ENCODE measurements at regions not wholly inside any gene's neighbourhood (a gene's known extent, or its start where the extent isn't known, plus 50 kb on each side); places are given as distances from the start of the nearest gene placed in this dataset.

GRCh38 chr21:28794371-28794851 lies 198.3 kb downstream of the LTN1 start:
- Histone ChIP-seq H3K9me3 (no peaks in the 10 kb centered on the region), H3K4me1 (peaks cover 0 to 17% (median 4%) of the 10 kb centered on the region in 9 donors), H3K27ac (no peak overlapping the region), H3K4me3 (no peak overlapping the region), H3K36me3 (no peaks in the 10 kb centered on the region), H3K27me3 (no peaks in the 10 kb centered on the region)
- 32 to 40% methylated on average over 2 of the region's 2 CpGs for WGBS, 2 donors
- no peak for DNase-seq
- intact Hi-C loops (cut with DNase I): loop anchor here in 4 of 10 donors (5.0 to 10.0 kb wide), 5 partner anchors 47 to 1947 kb away; partner anchors contain the start of gene ADAMTS1 (in 1 of the 4)
- TF ChIP-seq CTCF (IDR thresholded peaks at IDR 0.05): no peak
- no peak for ATAC-seq

- Histone ChIP-seq H3K4me3 (no peak overlapping the region), H3K4me1 (peaks cover 0 to 19% (median 4%) of the 10 kb centered on the region in 9 donors), H3K36me3 (no peaks in the 10 kb centered on the region), H3K27ac (no peak overlapping the region), H3K9me3 (no peaks in the 10 kb centered on the region), H3K27me3 (no peaks in the 10 kb centered on the region)
- TF ChIP-seq CTCF (IDR thresholded peaks at IDR 0.05): peak; percentile 11 to 69 (median 61)
- ATAC-seq (peak in 5 of 8 donors; percentile 58 to 72 (median 64)), DNase-seq (peak in 1 of 2 donors; percentile 28)
- WGBS, 2 donors: 26 to 61% methylated on average over 2 of the region's 2 CpGs
- intact Hi-C loops (cut with DNase I): loop anchor here in 4 of 10 donors (5.0 to 10.0 kb wide), 5 partner anchors 46 to 1946 kb away; partner anchors contain the start of gene ADAMTS1 (in 1 of the 4)
Measured at GRCh38 chr21:28793043-28793442, 199.6 kb downstream of the LTN1 start.

GRCh38 chr21:28791595-28792282 lies 200.9 kb downstream of the LTN1 start:
- TF ChIP-seq CTCF (IDR thresholded peaks at IDR 0.05): no peak

GRCh38 chr21:28790335-28790734 lies 202.3 kb downstream of the LTN1 start:
- WGBS, 2 donors: 63 to 69% methylated on average over 3 of the region's 3 CpGs
- Histone ChIP-seq H3K4me1 (peaks cover 0 to 19% (median 4%) of the 10 kb centered on the region in 9 donors), H3K27me3 (no peaks in the 10 kb centered on the region), H3K4me3 (no peak overlapping the region), H3K9me3 (peaks cover 0 to 8% (median 0%) of the 10 kb centered on the region in 11 donors), H3K27ac (peak overlapping the region in 1 of 10 donors; percentile 31), H3K36me3 (no peaks in the 10 kb centered on the region)
- no peak for TF ChIP-seq CTCF (IDR thresholded peaks at IDR 0.05)
- peak in 1 of 8 donors; percentile 49 for ATAC-seq
- intact Hi-C loops (cut with DNase I): loop anchor here in 4 of 10 donors (5.0 to 10.0 kb wide), 5 partner anchors 43 to 1943 kb away; partner anchors contain the start of gene ADAMTS1 (in 1 of the 4)
- no peak for DNase-seq

More at GRCh38 chr21:28791595-28792282, 200.9 kb downstream of the LTN1 start:
- peaks cover 0 to 19% (median 4%) of the 10 kb centered on the region in 9 donors for H3K4me1 ChIP-seq
- no peaks in the 10 kb centered on the region for H3K27me3 ChIP-seq
- ATAC-seq (no peak), DNase-seq (no peak)
- H3K4me3 ChIP-seq: no peak overlapping the region
- no peaks in the 10 kb centered on the region for H3K9me3 ChIP-seq
- 85 to 90% methylated on average over 4 of the region's 4 CpGs for WGBS, 2 donors
- intact Hi-C loops (cut with DNase I): loop anchor here in 4 of 10 donors (1.0 to 10.0 kb wide), 6 partner anchors 44 to 1944 kb away; partner anchors contain the start of gene ADAMTS1 (in 1 of the 4)
- H3K36me3 ChIP-seq: no peaks in the 10 kb centered on the region
- no peak overlapping the region for H3K27ac ChIP-seq

Measured in heart right ventricle (tissue), 16 donors.